Kidney tubule cell (primary cell): ENCODE measurements at regions not wholly inside any gene's neighbourhood (a gene's known extent, or its start where the extent isn't known, plus 50 kb on each side); places are given as distances from the start of the nearest gene placed in this dataset.

Source experiments
- DNase-seq: peaks from one replicate; pipeline ENCODE4 v3.0.0-alpha.2; 2018; ENCODE audit warnings: low spot score

- DNase-seq, result no peak
Observed at GRCh38 chr10:130370721-130371120, 234.5 kb downstream of the GLRX3 start.

- no peak for DNase-seq
Observed at GRCh38 chr10:130371156-130371555, 235.0 kb downstream of the GLRX3 start.

GRCh38 chr10:130371666-130372065 is 235.5 kb downstream of the GLRX3 start:
- no peak for DNase-seq

GRCh38 chr10:130372222-130372621 is 236.0 kb downstream of the GLRX3 start:
- no peak for DNase-seq

- DNase-seq, result no peak
Observed at GRCh38 chr10:130372866-130373265, 236.7 kb downstream of the GLRX3 start.

GRCh38 chr10:130377986-130378540 is 241.9 kb downstream of the GLRX3 start:
- DNase-seq, result no peak

- no peak for DNase-seq
Observed at GRCh38 chr10:130378556-130379400, 242.6 kb downstream of the GLRX3 start.

GRCh38 chr10:130380056-130380455 is 243.9 kb downstream of the GLRX3 start:
- DNase-seq, result no peak

- no peak for DNase-seq
Observed at GRCh38 chr10:130382031-130382430, 245.8 kb downstream of the GLRX3 start.

- DNase-seq, result no peak
Observed at GRCh38 chr10:130387936-130388580, 251.9 kb downstream of the GLRX3 start.

- no peak for DNase-seq
Observed at GRCh38 chr10:130388746-130389145, 252.6 kb downstream of the GLRX3 start.

GRCh38 chr10:130389906-130390305 is 253.7 kb downstream of the GLRX3 start:
- DNase-seq, result no peak

- DNase-seq, result no peak
Observed at GRCh38 chr10:130392031-130392430, 255.8 kb downstream of the GLRX3 start.

GRCh38 chr10:130393342-130393741 is 257.2 kb downstream of the GLRX3 start:
- no peak for DNase-seq

GRCh38 chr10:130394832-130395231 is 258.6 kb downstream of the GLRX3 start:
- DNase-seq, result no peak

- DNase-seq, result no peak
Observed at GRCh38 chr10:130395248-130395936, 259.2 kb downstream of the GLRX3 start.

- no peak for DNase-seq
Observed at GRCh38 chr10:130396044-130396443, 259.9 kb downstream of the GLRX3 start.

GRCh38 chr10:130398090-130398994 is 262.2 kb downstream of the GLRX3 start:
- DNase-seq, result no peak

- no peak for DNase-seq
Observed at GRCh38 chr10:130399425-130399950, 263.3 kb downstream of the GLRX3 start.

GRCh38 chr10:130400890-130401289 is 264.7 kb downstream of the GLRX3 start:
- no peak for DNase-seq
